ENCODE measurements at regions not wholly inside any gene's neighbourhood (a gene's known extent, or its start where the extent isn't known, plus 50 kb on each side); places are given as distances from the start of the nearest gene placed in this dataset.

- TF ChIP-seq CTCF (IDR thresholded peaks at IDR 0.05) (no peak), POLR2A (IDR thresholded peaks at IDR 0.05) (no peak)
Observed at GRCh38 chr10:36771725-36772124, 353.7 kb upstream of the ANKRD30A start.
